IMR-90 (cell line): ENCODE measurements at regions not wholly inside any gene's neighbourhood (a gene's known extent, or its start where the extent isn't known, plus 50 kb on each side); places are given as distances from the start of the nearest gene placed in this dataset.

Experiments
- BHLHE40 ChIP-seq: fragments of 150-350 bp; IDR thresholded peaks from 2 replicates; pipeline ENCODE4 v1.6.1; 2016; ENCODE audit warnings: mild to moderate bottlenecking, low read depth, low read length
- CEBPB ChIP-seq: IDR thresholded peaks from 2 replicates; pipeline ENCODE4 v1.6.1; 2012; ENCODE audit warnings: low read depth, low read length, improper control_type of control experiment
- CTCF ChIP-seq: conservative IDR thresholded peaks from 2 replicates; pipeline ENCODE4 v1.5.1; 2012; ENCODE audit warnings: mild to moderate bottlenecking, low read depth, low read length, improper control_type of control experiment
- ELK1 ChIP-seq: fragments of 150-350 bp; IDR thresholded peaks from 2 replicates; pipeline ENCODE4 v1.6.1; 2016; ENCODE audit warnings: low read depth, mild to moderate bottlenecking, low read length, moderate library complexity, borderline replicate concordance
- MXI1 ChIP-seq: IDR thresholded peaks from 2 replicates; pipeline ENCODE4 v1.6.1; 2012; ENCODE audit warnings: low read depth, mild to moderate bottlenecking, low read length, moderate library complexity, borderline replicate concordance
- POLR2A ChIP-seq: IDR thresholded peaks from 2 replicates; pipeline ENCODE4 v1.6.1; 2012; ENCODE audit warnings: mild to moderate bottlenecking, low read depth, low read length
- RAD21 ChIP-seq: IDR thresholded peaks from 2 replicates; pipeline ENCODE4 v1.6.1; 2012; ENCODE audit warnings: low read length, improper control_type of control experiment
- RFX5 ChIP-seq: IDR thresholded peaks from 2 replicates; pipeline ENCODE4 v1.8.0; 2012; ENCODE audit warnings: low read depth, mild to moderate bottlenecking, low read length, moderate library complexity
- SMC3 ChIP-seq: fragments of 150-350 bp; IDR thresholded peaks from 2 replicates; pipeline ENCODE4 v1.6.1; 2016; ENCODE audit warnings: low read depth, mild to moderate bottlenecking, antibody characterized with exemption, low read length, moderate library complexity
- USF2 ChIP-seq: fragments of 150-350 bp; IDR thresholded peaks from 2 replicates; pipeline ENCODE4 v1.6.1; 2017; ENCODE audit warnings: mild to moderate bottlenecking, antibody characterized with exemption, low read length, low read depth

- TF ChIP-seq SMC3, result no peak
- TF ChIP-seq BHLHE40, result no peak
- no peak for TF ChIP-seq CTCF
- no peak for TF ChIP-seq CEBPB
- no peak for TF ChIP-seq POLR2A
- TF ChIP-seq MXI1, result no peak
- no peak for TF ChIP-seq RAD21
- no peak for TF ChIP-seq RFX5
- TF ChIP-seq USF2, result no peak
- no peak for TF ChIP-seq ELK1
Measured at GRCh38 chr21:21969211-21969610, 971.0 kb downstream of the NCAM2 start.
